Esophagus (tissue), 2 donors: ENCODE measurements at regions not wholly inside any gene's neighbourhood (a gene's known extent, or its start where the extent isn't known, plus 50 kb on each side); places are given as distances from the start of the nearest gene placed in this dataset.

Source experiments
- H3K27ac ChIP-seq, 2 donors: one replicate each; pipeline ENCODE4 v1.5.1; 2013; ENCODE audit warnings: low read depth in 2 of 2, mild to moderate bottlenecking in 2 of 2, inconsistent platforms in 1 of 2, low read length in 1 of 2, moderate library complexity in 1 of 2
- H3K27me3 ChIP-seq, 2 donors: one replicate each; pipeline ENCODE4 v1.6.1; 2013; ENCODE audit warnings: low read length in 2 of 2, control low read depth in 1 of 2, mild to moderate bottlenecking in 1 of 2; ENCODE audit not compliant: insufficient read depth in 2 of 2, control insufficient read depth in 1 of 2
- H3K36me3 ChIP-seq, 2 donors: one replicate each; pipeline ENCODE4 v1.6.1; 2013; ENCODE audit warnings: low read length in 1 of 2; ENCODE audit not compliant: control insufficient read depth in 2 of 2, insufficient read depth in 2 of 2
- H3K4me1 ChIP-seq, 2 donors: one replicate each; pipeline ENCODE4 v1.6.1; 2013; ENCODE audit warnings: low read length in 1 of 2; ENCODE audit not compliant: control insufficient read depth in 2 of 2, insufficient read depth in 2 of 2
- H3K4me3 ChIP-seq, 2 donors: one replicate each; pipeline ENCODE4 v1.5.1; 2013; ENCODE audit warnings: low read length in 2 of 2, mild to moderate bottlenecking in 2 of 2, low read depth in 1 of 2, moderate library complexity in 1 of 2
- H3K9me3 ChIP-seq, 2 donors: one replicate each; pipeline ENCODE4 v1.6.1; 2013; ENCODE audit warnings: mild to moderate bottlenecking in 2 of 2, low read depth in 1 of 2, low read length in 1 of 2, moderate library complexity in 1 of 2; ENCODE audit not compliant: control insufficient read depth in 2 of 2, insufficient read depth in 1 of 2
- WGBS, 2 donors: extraction: QIAGEN DNeasy Blood & Tissue Kit; methylation state at CpG; one replicate each; pipeline ENCODE4 v1.1.7; 2013; 5-methylcytosine and 5-hydroxymethylcytosine counted together
- donor health status: healthy with polysubstance abuse.
- donor health status: Bipolar disorder and iron deficiency.

- H3K9me3 ChIP-seq: no peaks in the 10 kb centered on the region
- H3K27me3 ChIP-seq: no peaks in the 10 kb centered on the region
- H3K36me3 ChIP-seq: no peaks in the 10 kb centered on the region
- H3K4me1 ChIP-seq: peaks cover 4 to 6% of the 10 kb centered on the region in 2 donors
- H3K27ac ChIP-seq: no peak overlapping the region
- no peak overlapping the region for H3K4me3 ChIP-seq
Measured at GRCh38 chr12:68403711-68404110, 71.5 kb upstream of the MDM1 start.

- Histone ChIP-seq H3K36me3 (no peaks in the 10 kb centered on the region), H3K9me3 (no peaks in the 10 kb centered on the region), H3K4me3 (no peak overlapping the region), H3K27me3 (no peaks in the 10 kb centered on the region), H3K27ac (peak overlapping the region in 1 of 2 donors; percentile 35), H3K4me1 (peaks cover 4 to 6% of the 10 kb centered on the region in 2 donors)
Measured at GRCh38 chr12:68405343-68405781, 73.2 kb upstream of the MDM1 start.

GRCh38 chr12:68406134-68406576 is 74.0 kb upstream of the MDM1 start:
- no peaks in the 10 kb centered on the region for H3K9me3 ChIP-seq
- H3K27ac ChIP-seq: peak overlapping the region; percentile 33 to 60
- H3K36me3 ChIP-seq: no peaks in the 10 kb centered on the region
- H3K27me3 ChIP-seq: no peaks in the 10 kb centered on the region
- 6 to 14% methylated on average over 5 of the region's 5 CpGs for WGBS, 2 donors
- H3K4me1 ChIP-seq: peaks cover 4 to 6% of the 10 kb centered on the region in 2 donors
- no peak overlapping the region for H3K4me3 ChIP-seq

- H3K27ac ChIP-seq: no peak overlapping the region
- H3K9me3 ChIP-seq: no peaks in the 10 kb centered on the region
- 66 to 72% methylated on average over 4 of the region's 4 CpGs for WGBS, 2 donors
- no peaks in the 10 kb centered on the region for H3K36me3 ChIP-seq
- no peak overlapping the region for H3K4me3 ChIP-seq
- H3K4me1 ChIP-seq: peaks cover 4 to 6% of the 10 kb centered on the region in 2 donors
- H3K27me3 ChIP-seq: no peaks in the 10 kb centered on the region
Measured at GRCh38 chr12:68406911-68407310, 74.7 kb upstream of the MDM1 start.

- H3K36me3 ChIP-seq: no peaks in the 10 kb centered on the region
- H3K27ac ChIP-seq: no peak overlapping the region
- no peak overlapping the region for H3K4me3 ChIP-seq
- H3K9me3 ChIP-seq: no peaks in the 10 kb centered on the region
- H3K27me3 ChIP-seq: no peaks in the 10 kb centered on the region
- peaks cover 4 to 6% of the 10 kb centered on the region in 2 donors for H3K4me1 ChIP-seq
- WGBS, 2 donors: 83 to 89% methylated on average over 11 of the region's 11 CpGs
Measured at GRCh38 chr12:68410018-68410660, 78.0 kb upstream of the MDM1 start.

GRCh38 chr12:68411371-68411770 is 79.2 kb upstream of the MDM1 start:
- H3K4me1 ChIP-seq: peaks cover 0 to 2% of the 10 kb centered on the region in 2 donors
- 84 to 90% methylated on average over 9 of the region's 9 CpGs for WGBS, 2 donors
- no peak overlapping the region for H3K4me3 ChIP-seq
- H3K27ac ChIP-seq: no peak overlapping the region
- H3K9me3 ChIP-seq: no peaks in the 10 kb centered on the region
- no peaks in the 10 kb centered on the region for H3K36me3 ChIP-seq
- no peaks in the 10 kb centered on the region for H3K27me3 ChIP-seq

GRCh38 chr12:68414988-68415387 is 82.8 kb upstream of the MDM1 start:
- Histone ChIP-seq H3K27ac (no peak overlapping the region), H3K4me3 (no peak overlapping the region), H3K9me3 (no peaks in the 10 kb centered on the region), H3K27me3 (no peaks in the 10 kb centered on the region), H3K36me3 (no peaks in the 10 kb centered on the region), H3K4me1 (peaks cover 0 to 2% of the 10 kb centered on the region in 2 donors)
- 87 to 93% methylated on average over 2 of the region's 2 CpGs for WGBS, 2 donors

GRCh38 chr12:68416350-68416749 is 84.2 kb upstream of the MDM1 start:
- Histone ChIP-seq H3K27me3 (no peaks in the 10 kb centered on the region), H3K4me3 (no peak overlapping the region), H3K9me3 (no peaks in the 10 kb centered on the region), H3K27ac (peak overlapping the region in 1 of 2 donors; percentile 13), H3K4me1 (peaks cover 0 to 2% of the 10 kb centered on the region in 2 donors), H3K36me3 (no peaks in the 10 kb centered on the region)
- WGBS, 2 donors: 68 to 81% methylated on average over 6 of the region's 6 CpGs

GRCh38 chr12:68416826-68417225 is 84.7 kb upstream of the MDM1 start:
- no peaks in the 10 kb centered on the region for H3K36me3 ChIP-seq
- H3K4me1 ChIP-seq: peaks cover 0 to 2% of the 10 kb centered on the region in 2 donors
- no peaks in the 10 kb centered on the region for H3K9me3 ChIP-seq
- no peaks in the 10 kb centered on the region for H3K27me3 ChIP-seq
- H3K4me3 ChIP-seq: no peak overlapping the region
- WGBS, 2 donors: 95 to 98% methylated on average over 5 of the region's 5 CpGs
- H3K27ac ChIP-seq: no peak overlapping the region

GRCh38 chr12:68418137-68418460 is 85.9 kb upstream of the MDM1 start:
- no peaks in the 10 kb centered on the region for H3K9me3 ChIP-seq
- H3K4me3 ChIP-seq: no peak overlapping the region
- no peak overlapping the region for H3K27ac ChIP-seq

More at GRCh38 chr12:68418137-68418460, 85.9 kb upstream of the MDM1 start:
- Histone ChIP-seq H3K36me3 (no peaks in the 10 kb centered on the region), H3K27me3 (no peaks in the 10 kb centered on the region), H3K4me1 (peaks cover 0 to 2% of the 10 kb centered on the region in 2 donors)
